PC-9 (cell line): ENCODE measurements at regions not wholly inside any gene's neighbourhood (a gene's known extent, or its start where the extent isn't known, plus 50 kb on each side); places are given as distances from the start of the nearest gene placed in this dataset.

ENCODE experiments used
- BruUV-seq: library from RNA; stranded (reverse); fragments of 400-500 nt; replicated peaks from 2 replicates; lab custom pipeline; 2021; lab: Mats Ljungman, UMichigan
- CTCF ChIA-PET: fragments of 300-600 bp; sonication (Branson Sonifier 250); formaldehyde crosslinking; loops from one replicate; lab custom pipeline; 2022; ENCODE audit warnings: antibody characterized with exemption; lab: Charles Lee
- POLR2A ChIA-PET: fragments of 300-600 bp; sonication (Branson Sonifier 250); formaldehyde crosslinking; loops from one replicate; lab custom pipeline; 2022; ENCODE audit warnings: antibody characterized with exemption; ENCODE audit not compliant: unreplicated experiment; lab: Charles Lee
- DNase-seq, 2 experiments: peaks; one replicate each; pipeline versions ENCODE4 v3.0.0 to v3.0.0-alpha.2; 2015 to 2022; ENCODE audit warnings: mixed read lengths in 1 of 2
- H2AFZ ChIP-seq: fragments of 200-600 bp; sonication (generic); 2 replicates; pipeline ENCODE4 v1.8.1; 2017; ENCODE audit warnings: antibody characterized with exemption
- H3F3A ChIP-seq: fragments of 200-600 bp; sonication (generic); 2 replicates; pipeline ENCODE4 v1.8.1; 2017; ENCODE audit warnings: antibody characterized with exemption, mild to moderate bottlenecking, low read depth; ENCODE audit not compliant: insufficient read depth
- H3K27ac ChIP-seq: fragments of 200-600 bp; sonication (generic); 2 replicates; pipeline ENCODE4 v1.6.1; 2016; ENCODE audit warnings: mixed run types
- H3K27me3 ChIP-seq: fragments of 200-600 bp; sonication (generic); 2 replicates; pipeline ENCODE4 v1.6.1; 2016; ENCODE audit warnings: low read depth, mixed run types; ENCODE audit not compliant: insufficient read depth
- H3K36me3 ChIP-seq: fragments of 200-600 bp; sonication (generic); 2 replicates; pipeline ENCODE4 v1.6.1; 2016; ENCODE audit warnings: low read depth, mixed run types
- H3K4me1 ChIP-seq: fragments of 200-600 bp; sonication (generic); replicated peaks from 2 replicates; pipeline ENCODE4 v1.6.1; 2016; ENCODE audit warnings: mixed run types; ENCODE audit not compliant: insufficient read depth
- H3K4me2 ChIP-seq: fragments of 200-600 bp; sonication (generic); 2 replicates; pipeline ENCODE4 v1.6.1; 2017; ENCODE audit warnings: mixed run types
- H3K4me3 ChIP-seq: fragments of 200-600 bp; sonication (generic); 2 replicates; pipeline ENCODE4 v1.6.1; 2016; ENCODE audit warnings: mixed run types
- H3K79me2 ChIP-seq: fragments of 200-600 bp; sonication (generic); 2 replicates; pipeline ENCODE4 v1.6.1; 2017; ENCODE audit warnings: low read depth, mixed run types
- H3K9me2 ChIP-seq: fragments of 200-600 bp; sonication (generic); 2 replicates; pipeline ENCODE4 v1.8.1; 2017; ENCODE audit warnings: mild to moderate bottlenecking; ENCODE audit not compliant: insufficient read depth
- H3K9me3 ChIP-seq: fragments of 200-600 bp; sonication (generic); 2 replicates; pipeline ENCODE4 v1.8.1; 2016; ENCODE audit warnings: low read depth; ENCODE audit not compliant: insufficient read depth
- H4K20me1 ChIP-seq: fragments of 200-600 bp; sonication (generic); 2 replicates; pipeline ENCODE4 v1.8.1; 2017; ENCODE audit not compliant: insufficient read depth
- EZH2 ChIP-seq: fragments of 200-600 bp; sonication (generic); IDR thresholded peaks from 2 replicates; pipeline ENCODE4 v1.8.0; 2017; ENCODE audit warnings: antibody characterized with exemption, low read depth
- intact Hi-C: fragments of 100-400 bp; cut with micrococcal nuclease; formaldehyde crosslinking; loops from one replicate; pipeline ENCODE4 v1.10.0; 2022; ENCODE audit not compliant: unreplicated experiment
- TF ChIP-seq, protein P1 (sequence below): fragments of 200-600 bp; sonication (generic); conservative IDR thresholded peaks from 2 replicates; pipeline ENCODE4 v1.6.1; 2017; ENCODE audit warnings: mixed run types, antibody characterized with exemption, mild to moderate bottlenecking, moderate library complexity

DNA sequence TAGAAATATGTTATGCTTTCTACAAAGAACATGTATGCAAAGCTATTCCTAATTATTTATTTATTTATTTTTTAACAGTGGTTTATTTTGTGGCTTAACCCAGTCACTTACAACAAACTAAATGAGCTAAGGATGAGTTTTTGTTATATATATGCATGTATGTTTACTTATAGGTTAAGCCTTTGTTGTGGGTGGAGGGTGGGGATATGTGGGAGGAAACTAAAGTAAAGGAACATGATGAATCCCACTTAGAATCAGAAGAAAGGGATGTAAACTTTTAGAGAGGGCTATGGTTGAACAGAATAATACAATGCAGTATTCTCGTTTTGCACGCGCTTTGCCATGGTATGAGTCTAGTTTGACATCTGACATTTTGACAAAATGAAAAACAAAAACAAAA, 321.0 kb upstream of the RUNX1 start:
- Histone ChIP-seq H3K4me1 (no peaks in the 10 kb centered on the region), H3K36me3 (no peaks in the 10 kb centered on the region), H4K20me1 (no peaks in the 10 kb centered on the region), H3K27ac (no peak overlapping the region), H3K79me2 (no peaks in the 10 kb centered on the region), H3K4me2 (no peak overlapping the region), H3K9me2 (no peaks in the 10 kb centered on the region), H3K27me3 (no peaks in the 10 kb centered on the region), H3F3A (no peaks in the 10 kb centered on the region), H2AFZ (no peak overlapping the region), H3K9me3 (no peaks in the 10 kb centered on the region; the same call in 1 of the 2 replicates), H3K4me3 (no peak overlapping the region)
- TF ChIP-seq, protein P1, sequence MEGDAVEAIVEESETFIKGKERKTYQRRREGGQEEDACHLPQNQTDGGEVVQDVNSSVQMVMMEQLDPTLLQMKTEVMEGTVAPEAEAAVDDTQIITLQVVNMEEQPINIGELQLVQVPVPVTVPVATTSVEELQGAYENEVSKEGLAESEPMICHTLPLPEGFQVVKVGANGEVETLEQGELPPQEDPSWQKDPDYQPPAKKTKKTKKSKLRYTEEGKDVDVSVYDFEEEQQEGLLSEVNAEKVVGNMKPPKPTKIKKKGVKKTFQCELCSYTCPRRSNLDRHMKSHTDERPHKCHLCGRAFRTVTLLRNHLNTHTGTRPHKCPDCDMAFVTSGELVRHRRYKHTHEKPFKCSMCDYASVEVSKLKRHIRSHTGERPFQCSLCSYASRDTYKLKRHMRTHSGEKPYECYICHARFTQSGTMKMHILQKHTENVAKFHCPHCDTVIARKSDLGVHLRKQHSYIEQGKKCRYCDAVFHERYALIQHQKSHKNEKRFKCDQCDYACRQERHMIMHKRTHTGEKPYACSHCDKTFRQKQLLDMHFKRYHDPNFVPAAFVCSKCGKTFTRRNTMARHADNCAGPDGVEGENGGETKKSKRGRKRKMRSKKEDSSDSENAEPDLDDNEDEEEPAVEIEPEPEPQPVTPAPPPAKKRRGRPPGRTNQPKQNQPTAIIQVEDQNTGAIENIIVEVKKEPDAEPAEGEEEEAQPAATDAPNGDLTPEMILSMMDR = no peak
- TF ChIP-seq EZH2 = no peak
- CTCF ChIA-PET = no interaction called here
- no TSS peak for BruUV-seq
- DNase-seq = no peak
- intact Hi-C loops = no loop called here
- POLR2A ChIA-PET = no interaction called here

DNA sequence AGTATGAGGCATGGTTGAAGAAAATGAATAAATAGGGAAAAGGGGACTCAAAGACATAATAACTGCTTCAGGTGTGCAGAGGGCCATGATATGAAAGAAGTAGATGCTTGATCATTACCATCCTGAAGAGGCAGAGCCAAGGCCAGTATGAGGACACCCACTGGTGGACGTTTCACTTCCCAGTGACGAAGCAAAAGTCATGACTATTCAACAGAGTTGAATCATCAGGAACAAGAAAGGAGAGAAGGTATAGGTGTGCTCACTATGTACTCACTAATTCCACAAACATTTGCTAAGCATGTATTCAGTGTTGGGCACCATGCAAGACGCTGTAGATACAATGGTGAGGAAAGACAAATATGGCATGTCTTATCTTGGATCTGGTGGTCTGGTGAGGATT, 319.2 kb upstream of the RUNX1 start:
- ChIA-PET CTCF (no interaction called here), POLR2A (interaction anchor here (0.6 kb wide), 1 partner anchor 14 kb away, joined by 3 read pairs; no protein-coding TSS in a partner anchor)
- Histone ChIP-seq H2AFZ (no peak overlapping the region), H4K20me1 (no peaks in the 10 kb centered on the region), H3K4me3 (no peak overlapping the region), H3F3A (no peaks in the 10 kb centered on the region), H3K36me3 (no peaks in the 10 kb centered on the region), H3K79me2 (no peaks in the 10 kb centered on the region), H3K27ac (no peak overlapping the region), H3K4me1 (no peaks in the 10 kb centered on the region), H3K4me2 (no peak overlapping the region), H3K9me3 (no peaks in the 10 kb centered on the region; the same call in 1 of the 2 replicates), H3K27me3 (no peaks in the 10 kb centered on the region), H3K9me2 (no peaks in the 10 kb centered on the region)
- no peak for TF ChIP-seq EZH2
- TF ChIP-seq, protein P1 = no peak
- BruUV-seq = no TSS peak
- no peak for DNase-seq
- intact Hi-C loops = no loop called here

DNA sequence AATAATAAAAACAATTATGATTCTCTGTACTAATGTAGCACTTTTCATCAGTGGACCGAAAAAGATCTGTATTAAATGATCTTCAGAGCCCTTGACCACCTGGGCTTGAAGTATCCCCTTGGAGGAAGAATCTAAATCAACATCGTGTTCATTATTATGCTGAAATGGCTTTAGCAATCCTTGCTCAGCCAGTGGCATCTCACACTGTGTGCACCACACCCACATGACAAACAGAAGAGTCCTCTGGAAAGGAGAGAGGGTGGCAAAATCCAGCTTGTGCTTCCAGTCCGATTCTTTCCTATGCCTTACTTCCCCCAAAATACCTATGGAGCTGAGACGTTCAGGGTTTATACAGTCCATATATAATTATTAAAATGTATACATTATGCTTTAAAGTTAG, 318.5 kb upstream of the RUNX1 start:
- ChIA-PET POLR2A (interaction anchor here (0.6 kb wide), 1 partner anchor 15 kb away, joined by 3 read pairs; no protein-coding TSS in a partner anchor), CTCF (no interaction called here)
- Histone ChIP-seq H3K27me3 (no peaks in the 10 kb centered on the region), H3K9me3 (no peaks in the 10 kb centered on the region; the same call in 1 of the 2 replicates), H3K36me3 (no peaks in the 10 kb centered on the region), H3K4me1 (no peaks in the 10 kb centered on the region), H3K79me2 (no peaks in the 10 kb centered on the region), H3K4me3 (no peak overlapping the region), H2AFZ (no peak overlapping the region), H3F3A (no peaks in the 10 kb centered on the region), H3K4me2 (no peak overlapping the region), H3K27ac (no peak overlapping the region), H3K9me2 (no peaks in the 10 kb centered on the region), H4K20me1 (no peaks in the 10 kb centered on the region)
- TF ChIP-seq, protein P1 = no peak
- no peak for TF ChIP-seq EZH2
- DNase-seq = no peak
- BruUV-seq = no TSS peak
- intact Hi-C loops = no loop called here
